ENCODE measurements at regions not wholly inside any gene's neighbourhood (a gene's known extent, or its start where the extent isn't known, plus 50 kb on each side); places are given as distances from the start of the nearest gene placed in this dataset.

- in situ Hi-C loops (cut with MboI; ENCODE audit: low sequenced_read_pairs in 4 of 4) (no loop called here), intact Hi-C loops (cut with DNase I; ENCODE audit: low total_unique reads) (no loop called here)
- H3K4me3 ChIP-seq = no peak overlapping the region
- DNase-seq (no peak), ATAC-seq (no peak)
- no peaks in the 10 kb centered on the region for H3K4me1 ChIP-seq
- no peak overlapping the region for H3K27ac ChIP-seq
- H3K27me3 ChIP-seq = no peaks in the 10 kb centered on the region
- TF ChIP-seq POLR2A (IDR thresholded peaks at IDR 0.05) (no peak), CTCF (IDR thresholded peaks at IDR 0.05 in 4 of 5, conservative IDR thresholded peaks at IDR 0.05 in 1 of 5) (no peak)
- H3K36me3 ChIP-seq = no peaks in the 10 kb centered on the region
- H3K9me3 ChIP-seq = no peaks in the 10 kb centered on the region
Observed at GRCh38 chr11:106160494-106160893, 83.0 kb downstream of the AASDHPPT start.

GRCh38 chr11:106161775-106162634 is 84.5 kb downstream of the AASDHPPT start:
- ATAC-seq (no peak), DNase-seq (no peak)
- H3K4me1 ChIP-seq = no peaks in the 10 kb centered on the region
- in situ Hi-C loops (cut with MboI; ENCODE audit: low sequenced_read_pairs in 4 of 4) (no loop called here), intact Hi-C loops (cut with DNase I; ENCODE audit: low total_unique reads) (no loop called here)
- no peak overlapping the region for H3K4me3 ChIP-seq
- H3K36me3 ChIP-seq = no peaks in the 10 kb centered on the region
- no peak overlapping the region for H3K27ac ChIP-seq
- TF ChIP-seq CTCF (IDR thresholded peaks at IDR 0.05 in 4 of 5, conservative IDR thresholded peaks at IDR 0.05 in 1 of 5) = no peak
- TF ChIP-seq POLR2A (IDR thresholded peaks at IDR 0.05) = no peak
- no peaks in the 10 kb centered on the region for H3K9me3 ChIP-seq
- no peaks in the 10 kb centered on the region for H3K27me3 ChIP-seq

- no peaks in the 10 kb centered on the region for H3K9me3 ChIP-seq
- intact Hi-C loops (cut with DNase I; ENCODE audit: low total_unique reads) = no loop called here
- no peak overlapping the region for H3K27ac ChIP-seq
- H3K27me3 ChIP-seq = no peaks in the 10 kb centered on the region
- ATAC-seq = no peak
- H3K4me3 ChIP-seq = no peak overlapping the region
- no peak for DNase-seq
- in situ Hi-C loops (cut with MboI; ENCODE audit: low sequenced_read_pairs in 4 of 4) = no loop called here
- TF ChIP-seq POLR2A (IDR thresholded peaks at IDR 0.05) (no peak), CTCF (IDR thresholded peaks at IDR 0.05 in 4 of 5, conservative IDR thresholded peaks at IDR 0.05 in 1 of 5) (no peak)
- no peaks in the 10 kb centered on the region for H3K4me1 ChIP-seq
- no peaks in the 10 kb centered on the region for H3K36me3 ChIP-seq
Observed at GRCh38 chr11:106167085-106167484, 89.6 kb downstream of the AASDHPPT start.

- Histone ChIP-seq H3K36me3 (no peaks in the 10 kb centered on the region), H3K4me1 (no peaks in the 10 kb centered on the region), H3K4me3 (no peak overlapping the region), H3K27me3 (no peaks in the 10 kb centered on the region), H3K9me3 (no peaks in the 10 kb centered on the region), H3K27ac (no peak overlapping the region)
- DNase-seq (no peak), ATAC-seq (no peak)
- in situ Hi-C loops (cut with MboI; ENCODE audit: low sequenced_read_pairs in 4 of 4) = no loop called here
- intact Hi-C loops (cut with DNase I; ENCODE audit: low total_unique reads) = no loop called here
- TF ChIP-seq CTCF (IDR thresholded peaks at IDR 0.05 in 4 of 5, conservative IDR thresholded peaks at IDR 0.05 in 1 of 5) (no peak), POLR2A (IDR thresholded peaks at IDR 0.05) (no peak)
Observed at GRCh38 chr11:106172386-106172991, 95.0 kb downstream of the AASDHPPT start.
